ENCODE measurements at regions not wholly inside any gene's neighbourhood (a gene's known extent, or its start where the extent isn't known, plus 50 kb on each side); places are given as distances from the start of the nearest gene placed in this dataset.

GRCh38 chr2:8568543-8569302 lies 113.1 kb upstream of the ID2 start:
- Histone ChIP-seq H3K9ac (ENCODE audit: insufficient read depth in 1 of 2, low read depth in 2 of 2, low read length in 2 of 2) (no peak overlapping the region), H2AFZ (ENCODE audit: low read depth, low read length) (no peak overlapping the region), H3K4me1 (replicated peaks in 1 of 2; ENCODE audit: control insufficient read depth in 2 of 2, insufficient read depth in 2 of 2, low read length in 2 of 2) (peaks cover 6 to 15% of the 10 kb centered on the region in 2 experiments; a peak in 1 of 5 replicates), H3K79me2 (ENCODE audit: control insufficient read depth, insufficient read depth, low read length) (no peaks in the 10 kb centered on the region), H3K27me3 (ENCODE audit: control insufficient read depth in 2 of 2, insufficient read depth in 2 of 2, low read length in 2 of 2) (peaks cover 34 to 92% of the 10 kb centered on the region in 2 experiments), H3K36me3 (ENCODE audit: control insufficient read depth, insufficient read depth, low read length) (no peaks in the 10 kb centered on the region), H4K20me1 (replicated peaks; ENCODE audit: control insufficient read depth, insufficient read depth, low read length) (no peaks in the 10 kb centered on the region), H3K4me3 (no peak overlapping the region), H3K27ac (ENCODE audit: extremely low read depth, low read depth, low read length) (no peak overlapping the region), H3K9me3 (replicated peaks; ENCODE audit: control insufficient read depth, insufficient read depth, low read depth, low read length) (no peaks in the 10 kb centered on the region), H3K4me2 (ENCODE audit: insufficient read depth, low read length) (no peak overlapping the region), H3K9me1 (ENCODE audit: control insufficient read depth, insufficient read depth, low read length) (no peaks in the 10 kb centered on the region)
- no TSS peak for BruUV-seq (replicated peaks)
- CTCF ChIA-PET (ENCODE audit: low intra/inter-chr PET ratio): no interaction called here
- intact Hi-C loops (cut with micrococcal nuclease): no loop called here
- WGBS (ENCODE audit: insufficient coverage, low coverage, missing lambda C conversion rate): 3% methylated on average over 12 of the region's 12 CpGs
- POLR2A ChIA-PET: interaction anchor here (0.7 kb wide), 1 partner anchor 19 kb away, joined by 4 read pairs; no protein-coding TSS in a partner anchor
- TF ChIP-seq ZNF57 (CRISPR knock-in tag; IDR thresholded peaks at IDR 0.05) (no peak), NCOA1 (IDR thresholded peaks at IDR 0.05; ENCODE audit: low read depth) (no peak), SMAD2 (IDR thresholded peaks at IDR 0.05; ENCODE audit: low read depth, low read length) (no peak), TCFL5 (CRISPR knock-in tag; conservative IDR thresholded peaks at IDR 0.05) (no peak), ZNF507 (tag; conservative IDR thresholded peaks at IDR 0.05) (no peak), TSC22D4 (tag; IDR thresholded peaks at IDR 0.05) (no peak), GATA2 (CRISPR knock-in tag; IDR thresholded peaks at IDR 0.05) (no peak), NCOA6 (IDR thresholded peaks at IDR 0.05) (no peak), KLF1 (tag; IDR thresholded peaks at IDR 0.05) (no peak), ZNF124 (CRISPR knock-in tag; IDR thresholded peaks at IDR 0.05) (no peak), ELK1 (CRISPR knock-in tag; IDR thresholded peaks at IDR 0.05) (no peak), PHF20 (IDR thresholded peaks at IDR 0.05; ENCODE audit: partially characterized antibody) (no peak), ERF (CRISPR knock-in tag; IDR thresholded peaks at IDR 0.05) (no peak), MAFK (IDR thresholded peaks at IDR 0.05; ENCODE audit: low read length) (no peak), HDAC8 (tag; IDR thresholded peaks at IDR 0.05) (no peak), PURB (CRISPR knock-in tag; IDR thresholded peaks at IDR 0.05; ENCODE audit: low read depth) (no peak), MECOM (CRISPR knock-in tag; IDR thresholded peaks at IDR 0.05) (no peak), TBL1XR1 (IDR thresholded peaks at IDR 0.05; ENCODE audit: low read length in 2 of 2) (no peak)
- TF ChIP-seq, protein P1, sequence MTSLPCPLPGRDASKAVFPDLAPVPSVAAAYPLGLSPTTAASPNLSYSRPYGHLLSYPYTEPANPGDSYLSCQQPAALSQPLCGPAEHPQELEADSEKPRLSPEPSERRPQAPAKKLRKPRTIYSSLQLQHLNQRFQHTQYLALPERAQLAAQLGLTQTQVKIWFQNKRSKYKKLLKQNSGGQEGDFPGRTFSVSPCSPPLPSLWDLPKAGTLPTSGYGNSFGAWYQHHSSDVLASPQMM (CRISPR knock-in tag; IDR thresholded peaks at IDR 0.05): no peak
- DNase-seq (ENCODE audit: extremely low read depth in 1 of 4, low spot score in 3 of 4) (no peak), ATAC-seq (no peak), FAIRE-seq (no peak)
- in situ Hi-C loops (cut with MboI): no loop called here

Data from K562 (cell line).